Activated T-cell treated with anti-CD3 and anti-CD28 coated beads, Interleukin-2, amount 50 U/mL, for 48 hours (primary cell): ENCODE measurements at regions not wholly inside any gene's neighbourhood (a gene's known extent, or its start where the extent isn't known, plus 50 kb on each side); places are given as distances from the start of the nearest gene placed in this dataset.
A peak's percentile ranks its signal among the peaks of the same experiment; 100 is the strongest.

ENCODE experiments used
- DNase-seq, 2 experiments: peaks; one replicate each; pipeline ENCODE4 v3.0.0-alpha.2; 2020

- no peak for DNase-seq
Measured at GRCh38 chr18:73848656-73849055, 299.0 kb downstream of the FBXO15 start.

- DNase-seq, result no peak
Measured at GRCh38 chr18:73843455-73843854, 304.2 kb downstream of the FBXO15 start.

GRCh38 chr18:73842795-73843394 lies 304.7 kb downstream of the FBXO15 start:
- DNase-seq, result peak; percentile 51 to 57

- DNase-seq, result no peak
Measured at GRCh38 chr18:73841661-73842060, 306.0 kb downstream of the FBXO15 start.

- DNase-seq, result no peak
Measured at GRCh38 chr18:73840319-73840945, 307.2 kb downstream of the FBXO15 start.

- DNase-seq, result no peak
Measured at GRCh38 chr18:73839441-73839840, 308.2 kb downstream of the FBXO15 start.

- DNase-seq, result no peak
Measured at GRCh38 chr18:73838107-73838506, 309.5 kb downstream of the FBXO15 start.

GRCh38 chr18:73835656-73836364 lies 311.8 kb downstream of the FBXO15 start:
- DNase-seq, result no peak

GRCh38 chr18:73835039-73835438 lies 312.6 kb downstream of the FBXO15 start:
- DNase-seq, result no peak

GRCh38 chr18:73831688-73832087 lies 315.9 kb downstream of the FBXO15 start:
- no peak for DNase-seq

GRCh38 chr18:73829146-73829545 lies 318.5 kb downstream of the FBXO15 start:
- DNase-seq, result no peak

- no peak for DNase-seq
Measured at GRCh38 chr18:73827801-73828200, 319.8 kb downstream of the FBXO15 start.

GRCh38 chr18:73826098-73826497 lies 321.5 kb downstream of the FBXO15 start:
- no peak for DNase-seq

- DNase-seq, result no peak
Measured at GRCh38 chr18:73824671-73825070, 323.0 kb downstream of the FBXO15 start.

GRCh38 chr18:73812423-73812822 lies 335.2 kb downstream of the FBXO15 start:
- no peak for DNase-seq

GRCh38 chr18:73807551-73808192 lies 340.0 kb downstream of the FBXO15 start:
- DNase-seq, result no peak

GRCh38 chr18:73805991-73806390 lies 341.6 kb downstream of the FBXO15 start:
- no peak for DNase-seq

- no peak for DNase-seq
Measured at GRCh38 chr18:73797419-73797818, 350.2 kb downstream of the FBXO15 start.

GRCh38 chr18:73793386-73793785 lies 354.2 kb downstream of the FBXO15 start:
- DNase-seq, result no peak

- no peak for DNase-seq
Measured at GRCh38 chr18:73791081-73791480, 356.6 kb downstream of the FBXO15 start.

- no peak for DNase-seq
Measured at GRCh38 chr18:73790587-73790986, 357.0 kb downstream of the FBXO15 start.

- DNase-seq, result no peak
Measured at GRCh38 chr18:73787316-73787715, 360.3 kb downstream of the FBXO15 start.

GRCh38 chr18:73785300-73785699 lies 362.3 kb downstream of the FBXO15 start:
- no peak for DNase-seq

GRCh38 chr18:73784853-73785252 lies 362.8 kb downstream of the FBXO15 start:
- no peak for DNase-seq
